K562 (cell line): ENCODE measurements at regions not wholly inside any gene's neighbourhood (a gene's known extent, or its start where the extent isn't known, plus 50 kb on each side); places are given as distances from the start of the nearest gene placed in this dataset.

ENCODE experiments used
- ATAC-seq: fragments of 200-7000 bp; cut with Tn5 transposase; 3 replicates; pipeline ENCODE4 v1.9.1; 2020; ENCODE audit warnings: moderate library complexity
- BruUV-seq: library from RNA; stranded (reverse); fragments of 400-500 nt; replicated peaks from 2 replicates; lab custom pipeline; 2021; lab: Mats Ljungman, UMichigan
- CTCF ChIA-PET: fragments of 300-600 bp; formaldehyde crosslinking; extraction: SDS; loops from one replicate; lab custom pipeline; 2021; ENCODE audit warnings: low intra/inter-chr PET ratio; lab: Yijun Ruan, JAX
- POLR2A ChIA-PET: fragments of 300-600, 350-650 bp; sonication (Branson Sonifier 250); formaldehyde crosslinking; extraction: SDS; loops from one replicate; lab custom pipeline; 2021; ENCODE audit warnings: antibody characterized with exemption, inconsistent platforms; lab: Yijun Ruan, JAX
- DNase-seq, 4 experiments: peaks; one replicate each; pipeline versions ENCODE4 v3.0.0 to v3.0.0-alpha.2; 2011 to 2018; ENCODE audit warnings: low spot score in 3 of 4, mixed read lengths in 3 of 4; ENCODE audit errors: extremely low read depth in 1 of 4
- FAIRE-seq: peaks from 2 replicates; lab custom pipeline; 2011; peaks lifted over from hg19 to GRCh38; lab: Jason Lieb, UNC
- H2AFZ ChIP-seq: 2 replicates; pipeline ENCODE4 v1.6.0; 2011; ENCODE audit warnings: low read depth, low read length, control low read depth, inconsistent platforms
- H3K27ac ChIP-seq: fragments of 200-600 bp; 3 replicates; pipeline ENCODE4 v1.8.0; 2011; ENCODE audit warnings: low read depth, mild to moderate bottlenecking, control low read depth, inconsistent platforms, low read length, moderate library complexity, mixed read lengths; ENCODE audit errors: extremely low read depth
- H3K27me3 ChIP-seq, 2 experiments: fragments of 300-600 bp in 1 of 2; 2 replicates in 1 of 2; 3 replicates in 1 of 2; pipeline versions ENCODE4 v1.6.0 to v1.8.0; 2011; ENCODE audit warnings: inconsistent platforms in 2 of 2, low read length in 2 of 2, mild to moderate bottlenecking in 1 of 2, mixed read lengths in 1 of 2, moderate library complexity in 1 of 2; ENCODE audit not compliant: control insufficient read depth in 2 of 2, insufficient read depth in 2 of 2
- H3K36me3 ChIP-seq: fragments of 300-600 bp; 3 replicates; pipeline ENCODE4 v1.8.0; 2011; ENCODE audit warnings: mild to moderate bottlenecking, low read length, inconsistent platforms; ENCODE audit not compliant: control insufficient read depth, insufficient read depth
- H3K4me1 ChIP-seq, 2 experiments: fragments of 200-600 bp in 1 of 2; replicated peaks in 1 of 2; 2 replicates in 1 of 2; 3 replicates in 1 of 2; pipeline versions ENCODE4 v1.5.1 to v1.8.0; 2011; ENCODE audit warnings: inconsistent platforms in 2 of 2, low read length in 2 of 2, mild to moderate bottlenecking in 1 of 2, mixed read lengths in 1 of 2, moderate library complexity in 1 of 2; ENCODE audit not compliant: control insufficient read depth in 2 of 2, insufficient read depth in 2 of 2
- H3K4me2 ChIP-seq: 2 replicates; pipeline ENCODE4 v1.6.1; 2011; ENCODE audit warnings: low read length, control low read depth, inconsistent platforms, mixed read lengths; ENCODE audit not compliant: insufficient read depth
- H3K4me3 ChIP-seq: fragments of 200-600 bp; sonication (generic), shearing (Covaris generic); 2 replicates; pipeline ENCODE4 v1.5.1; 2016; ENCODE audit warnings: control low read depth, inconsistent platforms
- H3K79me2 ChIP-seq: fragments of 200-600 bp; 3 replicates; pipeline ENCODE4 v1.8.0; 2011; ENCODE audit warnings: low read length, inconsistent platforms; ENCODE audit not compliant: control insufficient read depth, insufficient read depth
- H3K9ac ChIP-seq, 2 experiments: 2 replicates each; pipeline versions ENCODE4 v1.6.0 to v1.6.1; 2011; ENCODE audit warnings: low read depth in 2 of 2, low read length in 2 of 2, control low read depth in 1 of 2, inconsistent platforms in 1 of 2, mild to moderate bottlenecking in 1 of 2, mixed read lengths in 1 of 2; ENCODE audit not compliant: insufficient read depth in 1 of 2
- H3K9me1 ChIP-seq: one replicate; pipeline ENCODE4 v1.6.0; 2011; ENCODE audit warnings: inconsistent platforms, mild to moderate bottlenecking, low read length, moderate library complexity; ENCODE audit not compliant: control insufficient read depth, insufficient read depth
- H3K9me3 ChIP-seq: replicated peaks from 2 replicates; pipeline ENCODE4 v1.5.1; 2011; ENCODE audit warnings: low read depth, low read length, inconsistent platforms; ENCODE audit not compliant: control insufficient read depth, insufficient read depth
- H4K20me1 ChIP-seq: replicated peaks from 2 replicates; pipeline ENCODE4 v1.6.1; 2011; ENCODE audit warnings: low read length, inconsistent platforms, mixed read lengths; ENCODE audit not compliant: control insufficient read depth, insufficient read depth
- CBX1 ChIP-seq: sonication (generic); IDR thresholded peaks from 2 replicates; pipeline ENCODE4 v1.6.1; 2016; ENCODE audit warnings: antibody characterized with exemption, low read depth, mild to moderate bottlenecking
- CSDE1 ChIP-seq, 2 experiments: fragments of 450-650 bp; IDR thresholded peaks; 2 replicates each; pipeline ENCODE4 v1.6.1; 2016; ENCODE audit warnings: mild to moderate bottlenecking in 1 of 2
- IRF1 ChIP-seq: sonication (generic); formaldehyde crosslinking; IDR thresholded peaks from 2 replicates; pipeline ENCODE4 v1.8.0; 2022; ENCODE audit warnings: missing genetic modification reagents, mild to moderate bottlenecking, borderline replicate concordance
- IRF9 ChIP-seq: fragments of 450-650 bp; IDR thresholded peaks from 2 replicates; pipeline ENCODE4 v1.6.1; 2016; ENCODE audit warnings: missing biosample characterization, missing genetic modification characterization
- NELFE ChIP-seq: IDR thresholded peaks from 2 replicates; pipeline ENCODE4 v1.6.1; 2011; ENCODE audit warnings: mild to moderate bottlenecking; ENCODE audit not compliant: insufficient read depth, insufficient read length
- THAP7 ChIP-seq: fragments of 250-450 bp; sonication (Bioruptor Pico); IDR thresholded peaks from 2 replicates; pipeline ENCODE4 v1.5.0; 2021
- VEZF1 ChIP-seq: fragments of 200-800 bp; sonication (Bioruptor generic); IDR thresholded peaks from 2 replicates; pipeline ENCODE4 v1.6.1; 2017; ENCODE audit warnings: missing genetic modification characterization, missing compliant biosample characterization
- XRCC4 ChIP-seq: IDR thresholded peaks from one replicate; pipeline ENCODE4 v1.6.1; 2011; ENCODE audit not compliant: insufficient read depth, insufficient read length; ENCODE audit errors: extremely low read depth
- WGBS: fragments of 100-300 bp; shearing (Covaris generic); methylation state at CpG from one replicate; pipeline ENCODE4 v1.1.6; 2016; ENCODE audit warnings: low coverage, mixed read lengths; ENCODE audit not compliant: insufficient coverage; ENCODE audit errors: missing lambda C conversion rate; 5-methylcytosine and 5-hydroxymethylcytosine counted together
- in situ Hi-C: fragments of 300-500 bp; cut with MboI; formaldehyde crosslinking; loops from 4 replicates; pipeline ENCODE4 v1.15.0; 2018; ENCODE audit warnings: inconsistent platforms, mixed read lengths
- intact Hi-C: fragments of 100-400 bp; cut with micrococcal nuclease; formaldehyde crosslinking; loops from 2 replicates; pipeline ENCODE4 v1.14.2; 2022

GRCh38 chr4:181085557-181085956, 1157.6 kb upstream of the TENM3 start (continued):
- TF ChIP-seq XRCC4 (no peak), THAP7 (CRISPR knock-in tag) (no peak)
- TF ChIP-seq, all 486 proteins: peak for 0

GRCh38 chr4:181105487-181105886, 1137.7 kb upstream of the TENM3 start:
- Histone ChIP-seq H3K9me3 (no peaks in the 10 kb centered on the region), H4K20me1 (no peaks in the 10 kb centered on the region), H3K27me3 (no peaks in the 10 kb centered on the region), H3K4me1 (no peaks in the 10 kb centered on the region), H3K4me3 (no peak overlapping the region), H3K27ac (no peak overlapping the region), H3K9me1 (no peaks in the 10 kb centered on the region), H3K79me2 (no peaks in the 10 kb centered on the region), H3K4me2 (no peak overlapping the region), H3K9ac (no peak overlapping the region), H2AFZ (no peak overlapping the region), H3K36me3 (no peaks in the 10 kb centered on the region)
- 0% methylated on average over 1 of the region's 1 CpG for WGBS
- no peak for TF ChIP-seq IRF1 (CRISPR knock-in tag)
- no peak for TF ChIP-seq CSDE1 (IDR thresholded peaks at IDR 0.05)
- TF ChIP-seq IRF9 (tag) = no peak
- TF ChIP-seq VEZF1 (CRISPR knock-in tag) = no peak
- TF ChIP-seq NELFE = no peak
- TF ChIP-seq CBX1 = no peak
- no TSS peak for BruUV-seq
- FAIRE-seq (no peak), ATAC-seq (no peak), DNase-seq (no peak)
- ChIA-PET POLR2A (no interaction called here), CTCF (no interaction called here)
- intact Hi-C loops = no loop called here
- in situ Hi-C loops = no loop called here
